Endothelial cell of umbilical vein (primary cell): ENCODE measurements at regions not wholly inside any gene's neighbourhood (a gene's known extent, or its start where the extent isn't known, plus 50 kb on each side); places are given as distances from the start of the nearest gene placed in this dataset.

Source experiments
- BruUV-seq: library from RNA; stranded (reverse); fragments of 400-500 nt; replicated peaks from 2 replicates; lab custom pipeline; 2021; lab: Mats Ljungman, UMichigan
- CTCF ChIA-PET: fragments of 300-600, 350-600 bp; sonication (Branson Sonifier 250); formaldehyde crosslinking; loops from one replicate; lab custom pipeline; 2021; ENCODE audit warnings: antibody characterized with exemption, inconsistent platforms; lab: Charles Lee
- POLR2A ChIA-PET: fragments of 300-600, 350-600 bp; sonication (Branson Sonifier 250); formaldehyde crosslinking; loops from one replicate; lab custom pipeline; 2021; ENCODE audit warnings: antibody characterized with exemption, inconsistent platforms; lab: Charles Lee
- DNase-seq: peaks from one replicate; pipeline ENCODE4 v3.0.0-alpha.2; 2011; ENCODE audit warnings: low read depth, low spot score
- FAIRE-seq: peaks from 2 replicates; lab custom pipeline; 2011; peaks lifted over from hg19 to GRCh38; lab: Jason Lieb, UNC
- H2AFZ ChIP-seq: 2 replicates; pipeline ENCODE4 v1.6.0; 2012; ENCODE audit warnings: low read depth, low read length, control low read depth, inconsistent platforms
- H3K27ac ChIP-seq: 2 replicates; pipeline ENCODE4 v1.5.1; 2011; ENCODE audit warnings: low read depth, mild to moderate bottlenecking, control low read depth, low read length, moderate library complexity; ENCODE audit not compliant: insufficient read depth
- H3K27me3 ChIP-seq, 2 experiments: 2 replicates each; pipeline versions ENCODE4 v1.6.0 to v1.6.1; 2011; ENCODE audit warnings: low read length in 2 of 2, mixed read lengths in 1 of 2; ENCODE audit not compliant: control insufficient read depth in 2 of 2, insufficient read depth in 2 of 2
- H3K36me3 ChIP-seq, 2 experiments: 2 replicates in 1 of 2; 3 replicates in 1 of 2; pipeline ENCODE4 v1.5.1; 2011; ENCODE audit warnings: low read length in 2 of 2, mild to moderate bottlenecking in 1 of 2, moderate library complexity in 1 of 2; ENCODE audit not compliant: control insufficient read depth in 2 of 2, insufficient read depth in 2 of 2; ENCODE audit errors: extremely low read depth in 1 of 2
- H3K4me1 ChIP-seq: 3 replicates; pipeline ENCODE4 v1.5.1; 2011; ENCODE audit warnings: mild to moderate bottlenecking, low read length; ENCODE audit not compliant: control insufficient read depth, insufficient read depth; ENCODE audit errors: extremely low read depth
- H3K4me2 ChIP-seq: 2 replicates; pipeline ENCODE4 v1.6.1; 2011; ENCODE audit warnings: low read length, control low read depth, mixed read lengths; ENCODE audit not compliant: insufficient read depth
- H3K4me3 ChIP-seq, 3 experiments: fragments of 200-600 bp in 1 of 3; sonication (generic), shearing (Covaris generic) in 1 of 3; replicated peaks in 1 of 3; 2 replicates each; pipeline ENCODE4 v1.5.1; 2011 to 2016; ENCODE audit warnings: control low read depth in 3 of 3, low read length in 3 of 3, mild to moderate bottlenecking in 2 of 3, inconsistent platforms in 1 of 3, low read depth in 1 of 3, moderate library complexity in 1 of 3; ENCODE audit not compliant: insufficient read depth in 1 of 3
- H3K79me2 ChIP-seq: 2 replicates; pipeline ENCODE4 v1.6.0; 2012; ENCODE audit warnings: low read length, inconsistent platforms; ENCODE audit not compliant: control insufficient read depth, insufficient read depth
- H3K9ac ChIP-seq: replicated peaks from 2 replicates; pipeline ENCODE3; 2011; ENCODE audit warnings: low read length, control low read depth; ENCODE audit not compliant: insufficient read depth; ENCODE audit errors: extremely low read depth
- H3K9me1 ChIP-seq: replicated peaks from 3 replicates; pipeline ENCODE4 v1.6.0; 2011; ENCODE audit warnings: mild to moderate bottlenecking, low read length; ENCODE audit not compliant: control insufficient read depth, insufficient read depth; ENCODE audit errors: extremely low read depth
- H3K9me3 ChIP-seq: replicated peaks from 2 replicates; pipeline ENCODE4 v1.5.1; 2012; ENCODE audit warnings: low read length, inconsistent platforms; ENCODE audit not compliant: control insufficient read depth, insufficient read depth
- H4K20me1 ChIP-seq: replicated peaks from 2 replicates; pipeline ENCODE3; 2011; ENCODE audit warnings: mild to moderate bottlenecking, low read length; ENCODE audit not compliant: control insufficient read depth, insufficient read depth; ENCODE audit errors: extremely low read depth
- CTCF ChIP-seq, 2 donors: IDR thresholded peaks; 1 replicate in 1 of 2; 2 replicates in 1 of 2; pipeline ENCODE4 v1.5.1; 2011; ENCODE audit warnings: low read length in 2 of 2, mild to moderate bottlenecking in 2 of 2, moderate library complexity in 2 of 2, control low read depth in 1 of 2, inconsistent platforms in 1 of 2, low read depth in 1 of 2; ENCODE audit not compliant: insufficient read depth in 1 of 2; ENCODE audit errors: extremely low read depth in 1 of 2
- EZH2 ChIP-seq: IDR thresholded peaks from 2 replicates; pipeline ENCODE4 v1.6.1; 2012; ENCODE audit warnings: borderline replicate concordance, low read depth, mild to moderate bottlenecking, moderate library complexity, low read length, inconsistent platforms; ENCODE audit not compliant: severe bottlenecking
- FOS ChIP-seq: IDR thresholded peaks from 2 replicates; pipeline ENCODE4 v1.6.1; 2011; ENCODE audit warnings: mild to moderate bottlenecking, low read length, moderate library complexity, borderline replicate concordance; ENCODE audit not compliant: insufficient read depth
- GATA2 ChIP-seq: IDR thresholded peaks from 2 replicates; pipeline ENCODE4 v1.7.0; 2011; ENCODE audit warnings: low read depth, mild to moderate bottlenecking, moderate library complexity, mixed read lengths, low read length; ENCODE audit not compliant: insufficient read length, insufficient read depth
- JUN ChIP-seq: IDR thresholded peaks from 2 replicates; pipeline ENCODE4 v1.6.1; 2011; ENCODE audit warnings: borderline replicate concordance, low read depth; ENCODE audit not compliant: insufficient read length, insufficient read depth
- MYC ChIP-seq: IDR thresholded peaks from one replicate; pipeline ENCODE4 v1.6.1; 2011; ENCODE audit warnings: mild to moderate bottlenecking, low read depth, low read length
- POLR2A ChIP-seq: IDR thresholded peaks from 2 replicates; pipeline ENCODE4 v1.6.1; 2012; ENCODE audit warnings: low read depth, mild to moderate bottlenecking, control low read depth, low read length
- POLR2AphosphoS5 ChIP-seq: IDR thresholded peaks from 2 replicates; pipeline ENCODE4 v1.6.1; 2012; ENCODE audit warnings: low read depth, mild to moderate bottlenecking, control low read depth, low read length, moderate library complexity; ENCODE audit not compliant: insufficient read depth
- dilution Hi-C: fragments of 300-500 bp; cut with MboI; formaldehyde crosslinking; loops from one replicate; pipeline ENCODE4 v1.15.0; 2019; ENCODE audit warnings: low sequenced_read_pairs; ENCODE audit not compliant: extremely low pct_ligation_motif_present
- intact Hi-C: fragments of 100-400 bp; cut with micrococcal nuclease; formaldehyde crosslinking; loops from one replicate; pipeline ENCODE4 v1.10.0; 2022
- TF ChIP-seq, protein P1 (sequence below): IDR thresholded peaks from 2 replicates; pipeline ENCODE4 v1.6.1; 2011; ENCODE audit not compliant: insufficient read depth, insufficient read length

GRCh38 chr22:27676545-27677213, 124.9 kb downstream of the MN1 start:
- no peaks in the 10 kb centered on the region for H3K4me1 ChIP-seq
- no TSS peak for BruUV-seq
- DNase-seq = no peak
- H3K79me2 ChIP-seq = no peaks in the 10 kb centered on the region
- H3K9me1 ChIP-seq = no peaks in the 10 kb centered on the region
- no peak overlapping the region for H3K4me2 ChIP-seq
- H3K27ac ChIP-seq = no peak overlapping the region
- no peak overlapping the region for H2AFZ ChIP-seq
- H3K9me3 ChIP-seq = no peaks in the 10 kb centered on the region
- no peaks in the 10 kb centered on the region for H3K36me3 ChIP-seq
- TF ChIP-seq CTCF (IDR thresholded peaks at IDR 0.05; ENCODE audit: extremely low read depth in 1 of 2, insufficient read depth in 1 of 2, low read depth in 1 of 2, low read length in 2 of 2) (no peak), EZH2 (no peak), MYC (no peak), POLR2AphosphoS5 (no peak), JUN (no peak), POLR2A (no peak), FOS (no peak), GATA2 (no peak)
- TF ChIP-seq, protein P1, sequence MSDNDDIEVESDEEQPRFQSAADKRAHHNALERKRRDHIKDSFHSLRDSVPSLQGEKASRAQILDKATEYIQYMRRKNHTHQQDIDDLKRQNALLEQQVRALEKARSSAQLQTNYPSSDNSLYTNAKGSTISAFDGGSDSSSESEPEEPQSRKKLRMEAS = no peak
- FAIRE-seq = no peak
- ChIA-PET CTCF (interaction anchor here (0.6 kb wide), 1 partner anchor 142 kb away, joined by 3 read pairs; no protein-coding TSS in a partner anchor), POLR2A (no interaction called here)
- H4K20me1 ChIP-seq = no peaks in the 10 kb centered on the region
- no peak overlapping the region for H3K9ac ChIP-seq
- intact Hi-C loops (no loop called here), dilution Hi-C loops (no loop called here)
- H3K4me3 ChIP-seq = no peak overlapping the region
- peaks cover 3 to 10% of the 10 kb centered on the region in 2 experiments for H3K27me3 ChIP-seq
